Coronary artery (tissue), 2 donors: ENCODE measurements at regions not wholly inside any gene's neighbourhood (a gene's known extent, or its start where the extent isn't known, plus 50 kb on each side); places are given as distances from the start of the nearest gene placed in this dataset.

Source experiments
- DNase-seq: peaks from one replicate; pipeline ENCODE4 v3.0.0-alpha.2; 2017; ENCODE audit warnings: low spot score
- H3K27ac ChIP-seq, 2 donors: fragments of 200-600 bp; sonication (generic); one replicate each; pipeline ENCODE4 v1.5.1; 2016 to 2019
- H3K4me3 ChIP-seq: fragments of 200-600 bp; sonication (generic); 2 replicates; pipeline ENCODE4 v1.5.1; 2016; ENCODE audit warnings: mild to moderate bottlenecking, moderate library complexity
- CTCF ChIP-seq: fragments of 200-600 bp; sonication (generic); IDR thresholded peaks from one replicate; pipeline ENCODE4 v1.5.1; 2019; ENCODE audit warnings: antibody characterized with exemption

- no peak for DNase-seq
- no peak overlapping the region for H3K27ac ChIP-seq
- TF ChIP-seq CTCF: no peak
- no peak overlapping the region for H3K4me3 ChIP-seq
These were observed 515.6 kb downstream of the INHBA start for GRCh38 chr7:41187322-41187721.

- H3K27ac ChIP-seq: no peak overlapping the region
- DNase-seq: no peak
- no peak overlapping the region for H3K4me3 ChIP-seq
- TF ChIP-seq CTCF: no peak
These were observed 517.0 kb downstream of the INHBA start for GRCh38 chr7:41185851-41186250.

- Histone ChIP-seq H3K27ac (no peak overlapping the region), H3K4me3 (no peak overlapping the region)
- TF ChIP-seq CTCF: no peak
- DNase-seq: no peak
These were observed 519.1 kb downstream of the INHBA start for GRCh38 chr7:41183741-41184140.

- no peak for DNase-seq
- no peak overlapping the region for H3K4me3 ChIP-seq
- TF ChIP-seq CTCF: no peak
- H3K27ac ChIP-seq: no peak overlapping the region
These were observed 520.1 kb downstream of the INHBA start for GRCh38 chr7:41182782-41183181.

GRCh38 chr7:41175435-41175834, 527.5 kb downstream of the INHBA start:
- DNase-seq: no peak
- no peak for TF ChIP-seq CTCF
- no peak overlapping the region for H3K27ac ChIP-seq
- H3K4me3 ChIP-seq: no peak overlapping the region

GRCh38 chr7:41174521-41174920, 528.4 kb downstream of the INHBA start:
- Histone ChIP-seq H3K27ac (no peak overlapping the region), H3K4me3 (no peak overlapping the region)
- no peak for DNase-seq
- no peak for TF ChIP-seq CTCF

- TF ChIP-seq CTCF: no peak
- Histone ChIP-seq H3K27ac (no peak overlapping the region), H3K4me3 (no peak overlapping the region)
- DNase-seq: no peak
These were observed 532.4 kb downstream of the INHBA start for GRCh38 chr7:41170466-41170865.
